Upper lobe of left lung (tissue), 6 donors: ENCODE measurements at regions not wholly inside any gene's neighbourhood (a gene's known extent, or its start where the extent isn't known, plus 50 kb on each side); places are given as distances from the start of the nearest gene placed in this dataset.

Experiments used
- ATAC-seq, 2 donors: fragments of 200-7000 bp; cut with Tn5 transposase; one replicate each; pipeline ENCODE4 v1.9.1; 2022; ENCODE audit warnings: mild to moderate bottlenecking in 2 of 2, moderate library complexity in 2 of 2; ENCODE audit not compliant: low FRiP score in 2 of 2
- DNase-seq, 2 donors: peaks; one replicate each; pipeline ENCODE4 v3.0.0-alpha.2; 2019 to 2020
- H3K27ac ChIP-seq, 4 donors: fragments of 200-600 bp; sonication (generic); one replicate each; pipeline ENCODE4 v1.5.1; 2016 to 2019
- H3K27me3 ChIP-seq, 4 donors: fragments of 200-600 bp; sonication (generic); one replicate each; pipeline ENCODE4 v1.5.1; 2017 to 2019
- H3K36me3 ChIP-seq, 4 donors: fragments of 200-600 bp; sonication (generic); one replicate each; pipeline ENCODE4 v1.5.1; 2016 to 2019
- H3K4me1 ChIP-seq, 4 donors: fragments of 200-600 bp; sonication (generic); one replicate each; pipeline ENCODE4 v1.5.1; 2018 to 2019
- H3K4me3 ChIP-seq, 4 donors: fragments of 200-600 bp; sonication (generic); one replicate each; pipeline ENCODE4 v1.5.1; 2017 to 2019; ENCODE audit warnings: mild to moderate bottlenecking in 2 of 4, moderate library complexity in 1 of 4
- H3K9me3 ChIP-seq, 4 donors: fragments of 200-600 bp; sonication (generic); one replicate each; pipeline ENCODE4 v1.5.1; 2018 to 2019
- CTCF ChIP-seq, 6 experiments: fragments of 450-650 bp in 4 of 6; fragments of 200-600 bp in 2 of 6; sonication (generic) in 2 of 6; IDR thresholded peaks; one replicate each; pipeline ENCODE4 v1.5.1; 2016 to 2019; ENCODE audit warnings: antibody characterized with exemption in 6 of 6
- EP300 ChIP-seq, 4 donors: sonication (generic); formaldehyde crosslinking; IDR thresholded peaks; one replicate each; pipeline ENCODE4 v1.5.1; 2017; ENCODE audit warnings: antibody characterized with exemption in 4 of 4, control low read depth in 2 of 4
- POLR2A ChIP-seq, 4 donors: fragments of 450-650 bp; IDR thresholded peaks; one replicate each; pipeline ENCODE4 v1.5.1; 2016 to 2017; ENCODE audit warnings: antibody characterized with exemption in 4 of 4, mild to moderate bottlenecking in 2 of 4
- POLR2AphosphoS5 ChIP-seq, 2 donors: sonication (generic); formaldehyde crosslinking; IDR thresholded peaks; one replicate each; pipeline ENCODE4 v1.5.1; 2017; ENCODE audit warnings: antibody characterized with exemption in 2 of 2
- WGBS, 2 donors: methylation state at CpG; one replicate each; pipeline ENCODE4 v1.1.5; 2017 to 2018; 5-methylcytosine and 5-hydroxymethylcytosine counted together
- donor health status: DM: no; HTN: no; CAD: no; lungs with moderate emphysema.
- donor health status: DM: no; HTN: yes; CAD: no; lungs with severe emphysema.

GRCh38 chr16:65945493-65945892 lies 421.0 kb upstream of the CDH5 start:
- no peak for TF ChIP-seq POLR2AphosphoS5 (IDR thresholded peaks at IDR 0.05)
- TF ChIP-seq POLR2A (IDR thresholded peaks at IDR 0.05): no peak
- TF ChIP-seq EP300 (IDR thresholded peaks at IDR 0.05): no peak
- no peak for TF ChIP-seq CTCF (IDR thresholded peaks at IDR 0.05)

GRCh38 chr16:65944361-65944760 lies 422.1 kb upstream of the CDH5 start:
- H3K4me1 ChIP-seq: no peaks in the 10 kb centered on the region
- no peaks in the 10 kb centered on the region for H3K36me3 ChIP-seq
- no peak overlapping the region for H3K27ac ChIP-seq
- DNase-seq (no peak), ATAC-seq (no peak)
- WGBS, 2 donors: 29 to 70% methylated on average over 3 of the region's 3 CpGs
- TF ChIP-seq EP300 (IDR thresholded peaks at IDR 0.05) (no peak), CTCF (IDR thresholded peaks at IDR 0.05) (no peak), POLR2A (IDR thresholded peaks at IDR 0.05) (no peak), POLR2AphosphoS5 (IDR thresholded peaks at IDR 0.05) (no peak)
- no peaks in the 10 kb centered on the region for H3K27me3 ChIP-seq
- H3K4me3 ChIP-seq: no peak overlapping the region
- H3K9me3 ChIP-seq: no peaks in the 10 kb centered on the region

More at GRCh38 chr16:65945493-65945892, 421.0 kb upstream of the CDH5 start:
- Histone ChIP-seq H3K27me3 (no peaks in the 10 kb centered on the region), H3K9me3 (no peaks in the 10 kb centered on the region), H3K27ac (no peak overlapping the region), H3K4me1 (no peaks in the 10 kb centered on the region), H3K4me3 (no peak overlapping the region), H3K36me3 (no peaks in the 10 kb centered on the region)
- no peak for ATAC-seq
- 62 to 74% methylated on average over 2 of the region's 2 CpGs for WGBS, 2 donors
- no peak for DNase-seq

- Histone ChIP-seq H3K27me3 (no peaks in the 10 kb centered on the region), H3K27ac (no peak overlapping the region), H3K4me1 (no peaks in the 10 kb centered on the region), H3K9me3 (no peaks in the 10 kb centered on the region), H3K36me3 (no peaks in the 10 kb centered on the region), H3K4me3 (no peak overlapping the region)
- 76 to 82% methylated on average over 1 of the region's 1 CpG for WGBS, 2 donors
- TF ChIP-seq POLR2A (IDR thresholded peaks at IDR 0.05) (no peak), POLR2AphosphoS5 (IDR thresholded peaks at IDR 0.05) (no peak), EP300 (IDR thresholded peaks at IDR 0.05) (no peak), CTCF (IDR thresholded peaks at IDR 0.05) (no peak)
- DNase-seq: no peak
- no peak for ATAC-seq
Measured at GRCh38 chr16:65940711-65941110, 425.8 kb upstream of the CDH5 start.

- Histone ChIP-seq H3K27me3 (no peaks in the 10 kb centered on the region), H3K36me3 (no peaks in the 10 kb centered on the region), H3K4me1 (no peaks in the 10 kb centered on the region), H3K27ac (no peak overlapping the region), H3K9me3 (no peaks in the 10 kb centered on the region), H3K4me3 (no peak overlapping the region)
- no peak for DNase-seq
- ATAC-seq: no peak
- TF ChIP-seq EP300 (IDR thresholded peaks at IDR 0.05): no peak
- TF ChIP-seq POLR2AphosphoS5 (IDR thresholded peaks at IDR 0.05): no peak
- TF ChIP-seq POLR2A (IDR thresholded peaks at IDR 0.05): no peak
- no peak for TF ChIP-seq CTCF (IDR thresholded peaks at IDR 0.05)
- WGBS, 2 donors: 89 to 96% methylated on average over 1 of the region's 1 CpG
Measured at GRCh38 chr16:65938083-65938482, 428.4 kb upstream of the CDH5 start.

GRCh38 chr16:65937455-65937854 lies 429.0 kb upstream of the CDH5 start:
- H3K36me3 ChIP-seq: no peaks in the 10 kb centered on the region
- no peak overlapping the region for H3K27ac ChIP-seq
- H3K4me3 ChIP-seq: no peak overlapping the region
- 68 to 91% methylated on average over 1 of the region's 1 CpG for WGBS, 2 donors
- TF ChIP-seq POLR2AphosphoS5 (IDR thresholded peaks at IDR 0.05) (no peak), EP300 (IDR thresholded peaks at IDR 0.05) (no peak), POLR2A (IDR thresholded peaks at IDR 0.05) (no peak), CTCF (IDR thresholded peaks at IDR 0.05) (no peak)
- H3K27me3 ChIP-seq: no peaks in the 10 kb centered on the region
- DNase-seq: no peak
- no peaks in the 10 kb centered on the region for H3K4me1 ChIP-seq
- ATAC-seq: no peak
- no peaks in the 10 kb centered on the region for H3K9me3 ChIP-seq
